ENCODE measurements at regions not wholly inside any gene's neighbourhood (a gene's known extent, or its start where the extent isn't known, plus 50 kb on each side); places are given as distances from the start of the nearest gene placed in this dataset.

DNA sequence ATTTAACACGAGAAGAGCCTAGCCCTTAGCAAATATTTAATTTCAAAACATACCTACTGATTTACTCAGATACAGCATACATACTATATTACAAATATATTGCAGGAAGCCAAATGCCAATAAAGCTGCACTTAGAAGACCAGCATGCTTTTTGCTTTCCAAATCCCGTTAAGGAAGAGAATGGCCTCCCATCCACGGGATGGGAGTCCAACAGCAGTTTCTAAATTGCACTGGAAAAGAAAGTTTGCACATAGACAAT, 156.3 kb upstream of the FOXN3 start:
- DNase-seq (ENCODE audit: low read depth), result no peak
- no peak overlapping the region for H3K4me3 ChIP-seq (ENCODE audit: low read depth, low read length)
- TF ChIP-seq, protein P1, sequence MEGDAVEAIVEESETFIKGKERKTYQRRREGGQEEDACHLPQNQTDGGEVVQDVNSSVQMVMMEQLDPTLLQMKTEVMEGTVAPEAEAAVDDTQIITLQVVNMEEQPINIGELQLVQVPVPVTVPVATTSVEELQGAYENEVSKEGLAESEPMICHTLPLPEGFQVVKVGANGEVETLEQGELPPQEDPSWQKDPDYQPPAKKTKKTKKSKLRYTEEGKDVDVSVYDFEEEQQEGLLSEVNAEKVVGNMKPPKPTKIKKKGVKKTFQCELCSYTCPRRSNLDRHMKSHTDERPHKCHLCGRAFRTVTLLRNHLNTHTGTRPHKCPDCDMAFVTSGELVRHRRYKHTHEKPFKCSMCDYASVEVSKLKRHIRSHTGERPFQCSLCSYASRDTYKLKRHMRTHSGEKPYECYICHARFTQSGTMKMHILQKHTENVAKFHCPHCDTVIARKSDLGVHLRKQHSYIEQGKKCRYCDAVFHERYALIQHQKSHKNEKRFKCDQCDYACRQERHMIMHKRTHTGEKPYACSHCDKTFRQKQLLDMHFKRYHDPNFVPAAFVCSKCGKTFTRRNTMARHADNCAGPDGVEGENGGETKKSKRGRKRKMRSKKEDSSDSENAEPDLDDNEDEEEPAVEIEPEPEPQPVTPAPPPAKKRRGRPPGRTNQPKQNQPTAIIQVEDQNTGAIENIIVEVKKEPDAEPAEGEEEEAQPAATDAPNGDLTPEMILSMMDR (IDR thresholded peaks at IDR 0.05; ENCODE audit: low read depth, low read length, missing control alignments), result no peak

DNA sequence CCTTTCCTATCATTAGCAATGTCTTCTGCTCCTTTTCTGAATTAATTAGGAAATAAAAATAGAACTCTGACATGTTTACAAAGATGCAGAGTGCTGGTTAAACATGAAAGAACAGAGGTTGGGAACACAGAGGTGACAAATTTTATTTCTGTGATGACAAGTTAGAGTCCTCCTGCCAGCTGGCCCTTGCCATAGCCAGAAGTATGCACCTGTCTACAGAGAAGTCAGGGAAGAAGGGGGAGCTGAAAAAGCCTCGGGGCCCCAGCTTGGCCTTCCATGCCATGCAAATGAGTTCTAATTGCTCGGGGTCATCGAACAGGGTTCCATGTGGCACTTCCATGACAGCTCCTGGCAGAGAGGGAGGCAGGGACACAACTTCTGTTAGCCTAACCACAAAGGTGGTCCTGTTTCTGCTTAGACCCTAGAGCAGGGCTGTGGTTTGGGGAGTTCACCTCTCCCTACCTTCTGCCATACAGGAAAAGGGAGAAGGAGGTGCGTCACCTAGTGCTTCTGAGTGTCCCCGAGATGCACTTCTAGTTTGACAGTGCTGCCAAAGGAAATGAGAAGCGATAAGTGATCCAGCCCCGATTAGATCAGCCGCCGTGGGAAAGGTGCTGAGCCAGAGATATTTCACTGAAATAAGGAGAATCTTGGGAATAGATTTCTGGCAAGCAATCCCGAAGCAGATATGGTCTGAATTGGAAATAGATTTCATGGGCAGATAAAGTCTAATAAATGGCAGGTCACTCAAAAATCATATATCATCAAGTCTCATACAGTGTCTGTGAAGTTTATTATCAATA, 155.8 kb upstream of the FOXN3 start:
- TF ChIP-seq, protein P1 (IDR thresholded peaks at IDR 0.05; ENCODE audit: low read depth, low read length, missing control alignments), result no peak
- DNase-seq (ENCODE audit: low read depth), result no peak

DNA sequence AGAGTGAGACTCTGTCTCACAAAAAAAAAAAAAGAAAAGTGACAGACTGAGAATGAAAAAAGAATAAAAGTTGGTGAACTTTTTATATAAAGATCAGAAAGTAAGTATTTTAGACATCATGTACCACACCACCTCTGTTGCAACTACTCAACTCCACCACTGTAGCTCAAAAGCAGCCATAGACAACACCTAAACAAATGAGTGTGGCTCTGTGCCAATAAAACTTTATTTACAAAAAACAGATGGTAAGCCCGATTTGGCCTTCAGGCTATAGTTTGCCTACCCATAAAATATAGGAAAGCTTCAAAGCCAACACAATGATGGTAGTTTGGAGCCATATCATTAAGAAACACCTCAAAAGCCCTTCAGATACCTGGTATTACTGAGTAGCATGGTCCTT, 154.5 kb upstream of the FOXN3 start:
- no peak overlapping the region for H3K4me3 ChIP-seq (ENCODE audit: low read depth, low read length)
- no peak for DNase-seq (ENCODE audit: low read depth)
- TF ChIP-seq, protein P1 (IDR thresholded peaks at IDR 0.05; ENCODE audit: low read depth, low read length, missing control alignments), result no peak

More for the DNA sequence above, 155.8 kb upstream of the FOXN3 start:
- no peak overlapping the region for H3K4me3 ChIP-seq (ENCODE audit: low read depth, low read length)

DNA sequence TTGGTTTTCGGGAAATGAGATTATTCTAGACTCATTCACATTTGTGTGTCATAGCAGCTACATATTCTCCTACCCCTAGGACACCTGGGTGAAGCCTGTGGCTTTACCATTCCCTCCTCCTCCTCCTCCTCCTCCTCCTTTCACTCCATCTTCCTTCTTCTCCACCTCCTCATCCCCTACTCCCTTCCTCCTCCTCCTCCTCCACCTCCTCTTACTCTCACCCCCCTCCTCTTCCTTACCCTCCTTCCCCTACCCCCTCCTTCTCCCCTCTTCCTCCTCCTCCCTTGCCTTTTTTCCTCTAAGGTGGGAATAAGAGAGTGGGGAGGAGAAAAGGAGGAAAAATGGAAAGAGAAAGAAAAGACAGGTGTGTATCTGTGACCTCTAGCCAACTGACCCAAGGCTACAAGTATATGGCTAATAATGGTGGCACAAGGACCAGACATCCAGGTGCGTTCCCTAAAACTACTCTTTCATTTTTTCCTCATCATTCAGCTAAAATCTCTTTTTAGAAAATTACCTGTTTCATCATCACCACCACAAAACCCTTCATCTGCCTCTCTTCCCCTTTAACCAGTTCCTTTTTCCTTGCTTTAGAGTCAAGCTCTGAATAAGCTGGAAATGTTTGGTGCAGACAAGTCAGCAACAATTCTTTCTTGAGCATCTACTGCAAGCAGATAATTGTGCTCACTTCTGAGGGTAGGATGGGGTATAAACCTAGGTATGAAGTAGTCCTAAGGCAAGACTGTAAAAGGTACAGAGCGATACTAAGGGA, 149.8 kb upstream of the FOXN3 start:
- DNase-seq (ENCODE audit: low read depth), result no peak
- H3K4me3 ChIP-seq (ENCODE audit: low read depth, low read length), result no peak overlapping the region
- TF ChIP-seq, protein P1 (IDR thresholded peaks at IDR 0.05; ENCODE audit: low read depth, low read length, missing control alignments), result no peak

DNA sequence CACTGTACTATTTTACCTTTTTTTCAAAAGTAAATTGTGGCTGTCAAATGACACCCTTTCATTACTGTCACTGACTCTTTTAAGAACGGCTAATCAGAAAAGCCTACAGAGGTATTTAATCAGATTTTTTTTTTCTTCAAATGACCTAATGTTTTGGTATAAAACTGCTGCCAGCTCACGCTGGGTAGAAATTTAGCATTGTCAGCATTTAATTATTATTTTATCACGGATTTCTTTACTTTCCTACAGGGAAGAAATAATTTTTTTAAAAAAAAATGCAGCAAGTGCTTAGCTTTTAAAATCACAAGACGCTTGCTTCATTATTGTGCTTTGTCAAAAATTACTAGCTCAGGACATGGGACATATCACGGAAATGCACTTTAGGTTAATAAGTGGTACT, 149.1 kb upstream of the FOXN3 start:
- TF ChIP-seq, protein P1 (IDR thresholded peaks at IDR 0.05; ENCODE audit: low read depth, low read length, missing control alignments), result no peak
- DNase-seq (ENCODE audit: low read depth), result no peak
- no peak overlapping the region for H3K4me3 ChIP-seq (ENCODE audit: low read depth, low read length)

DNA sequence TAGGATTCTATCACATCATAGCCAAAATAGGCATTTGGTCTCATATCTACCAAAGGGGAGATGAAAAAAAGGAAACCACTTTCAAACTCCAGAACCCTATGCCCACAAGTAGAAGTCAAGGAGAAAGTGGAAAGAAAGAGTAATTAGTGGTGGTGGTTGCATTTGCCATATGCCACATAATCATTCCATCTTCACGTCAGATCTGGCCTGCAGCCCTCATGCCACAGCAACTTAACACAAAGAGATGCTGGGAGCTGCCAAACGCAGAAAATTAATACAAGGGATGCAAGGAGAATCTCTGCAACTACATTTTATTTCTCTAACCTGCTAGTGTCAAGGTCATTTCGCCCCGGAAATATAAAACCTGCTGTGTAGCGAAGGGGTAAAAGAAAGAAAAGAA, 148.6 kb upstream of the FOXN3 start:
- TF ChIP-seq, protein P1 (IDR thresholded peaks at IDR 0.05; ENCODE audit: low read depth, low read length, missing control alignments), result no peak
- no peak for DNase-seq (ENCODE audit: low read depth)
- H3K4me3 ChIP-seq (ENCODE audit: low read depth, low read length), result no peak overlapping the region

Measured in GM12864 (cell line).